HepG2 (cell line): ENCODE measurements at regions not wholly inside any gene's neighbourhood (a gene's known extent, or its start where the extent isn't known, plus 50 kb on each side); places are given as distances from the start of the nearest gene placed in this dataset.

Experiments used
- ATAC-seq: fragments of 200-7000 bp; cut with Tn5 transposase; 3 replicates; pipeline ENCODE4 v1.9.1; 2020; ENCODE audit warnings: mild to moderate bottlenecking, moderate library complexity
- BruUV-seq: library from RNA; stranded (reverse); fragments of 400-500 nt; replicated peaks from 2 replicates; lab custom pipeline; 2021; lab: Mats Ljungman, UMichigan
- CTCF ChIA-PET: fragments of 300-600 bp; formaldehyde crosslinking; extraction: SDS; loops from one replicate; lab custom pipeline; 2021; ENCODE audit warnings: low total read pairs, inconsistent platforms, low intra/inter-chr PET ratio; lab: Yijun Ruan, JAX
- POLR2A ChIA-PET: fragments of 350-600 bp; sonication (Branson Sonifier 250); formaldehyde crosslinking; loops from one replicate; lab custom pipeline; 2020; ENCODE audit warnings: antibody characterized with exemption, inconsistent platforms; lab: Yijun Ruan, JAX
- DNase-seq: peaks from one replicate; pipeline ENCODE4 v3.0.0-alpha.2; 2015; ENCODE audit warnings: low spot score
- FAIRE-seq: peaks from 3 replicates; lab custom pipeline; 2011; peaks lifted over from hg19 to GRCh38; lab: Jason Lieb, UNC
- H2AFZ ChIP-seq: one replicate; pipeline ENCODE4 v1.6.1; 2011; ENCODE audit warnings: low read length, inconsistent platforms
- H3K27ac ChIP-seq: fragments of 300-600 bp; 3 replicates; pipeline ENCODE4 v1.8.0; 2011; ENCODE audit warnings: mixed run types, mild to moderate bottlenecking, mixed read lengths, low read length, inconsistent platforms; ENCODE audit not compliant: insufficient read depth; ENCODE audit errors: extremely low read length
- H3K27me3 ChIP-seq, 2 experiments: fragments of 200-600 bp in 1 of 2; 2 replicates in 1 of 2; 3 replicates in 1 of 2; pipeline versions ENCODE4 v1.6.0 to v1.8.0; 2011; ENCODE audit warnings: low read length in 2 of 2, mild to moderate bottlenecking in 2 of 2, moderate library complexity in 2 of 2, inconsistent platforms in 1 of 2; ENCODE audit not compliant: insufficient read depth in 2 of 2, control insufficient read depth in 1 of 2
- H3K36me3 ChIP-seq, 2 experiments: fragments of 200-600 bp in 1 of 2; replicated peaks in 1 of 2; 2 replicates in 1 of 2; 3 replicates in 1 of 2; pipeline versions ENCODE4 v1.5.1 to v1.8.0; 2011; ENCODE audit warnings: low read length in 2 of 2, inconsistent platforms in 1 of 2; ENCODE audit not compliant: insufficient read depth in 2 of 2, control insufficient read depth in 1 of 2
- H3K4me1 ChIP-seq: 2 replicates; pipeline ENCODE4 v1.5.1; 2012; ENCODE audit warnings: low read length, inconsistent platforms; ENCODE audit not compliant: insufficient read depth
- H3K4me2 ChIP-seq: 2 replicates; pipeline ENCODE4 v1.6.0; 2011; ENCODE audit warnings: low read depth, low read length, inconsistent platforms
- H3K4me3 ChIP-seq, 3 experiments: fragments of 200-600 bp in 1 of 3; sonication (generic), shearing (Covaris generic) in 1 of 3; replicated peaks in 1 of 3; 2 replicates each; pipeline ENCODE4 v1.5.1; 2011 to 2016; ENCODE audit warnings: low read length in 3 of 3, inconsistent platforms in 2 of 3, low read depth in 2 of 3, mild to moderate bottlenecking in 2 of 3, control low read depth in 1 of 3, mixed read lengths in 1 of 3; ENCODE audit not compliant: insufficient read depth in 1 of 3
- H3K79me2 ChIP-seq: one replicate; pipeline ENCODE4 v1.6.1; 2011; ENCODE audit warnings: low read length, inconsistent platforms; ENCODE audit not compliant: insufficient read depth
- H3K9ac ChIP-seq: 2 replicates; pipeline ENCODE4 v1.6.0; 2011; ENCODE audit warnings: mild to moderate bottlenecking, low read depth, low read length, inconsistent platforms; ENCODE audit not compliant: insufficient read depth
- H3K9me3 ChIP-seq: 2 replicates; pipeline ENCODE4 v1.5.1; 2012; ENCODE audit warnings: mild to moderate bottlenecking, low read length
- H4K20me1 ChIP-seq: 2 replicates; pipeline ENCODE4 v1.6.0; 2011; ENCODE audit warnings: inconsistent platforms, mild to moderate bottlenecking, low read length, moderate library complexity; ENCODE audit not compliant: insufficient read depth
- ARID4A ChIP-seq: sonication (generic); formaldehyde crosslinking; IDR thresholded peaks from 2 replicates; pipeline ENCODE4 v1.5.0; 2020; ENCODE audit warnings: mild to moderate bottlenecking, missing genetic modification reagents, borderline replicate concordance
- ESRRA ChIP-seq: sonication (generic); formaldehyde crosslinking; IDR thresholded peaks from 2 replicates; pipeline ENCODE4 v1.5.1; 2020; ENCODE audit warnings: mild to moderate bottlenecking, low read depth, missing genetic modification reagents
- FOXA1 ChIP-seq, 2 experiments: fragments of 450-650 bp in 1 of 2; sonication (generic) in 1 of 2; formaldehyde crosslinking in 1 of 2; IDR thresholded peaks; 2 replicates each; pipeline versions ENCODE4 v1.4.0 to v1.6.1; 2016 to 2020; ENCODE audit warnings: missing genetic modification reagents in 1 of 2
- FUBP1 ChIP-seq: sonication (generic); formaldehyde crosslinking; IDR thresholded peaks from 2 replicates; pipeline ENCODE4 v1.5.1; 2020; ENCODE audit warnings: missing genetic modification reagents, mild to moderate bottlenecking, borderline replicate concordance
- HNRNPH1 ChIP-seq: fragments of 200-400 bp; formaldehyde crosslinking; optimal IDR thresholded peaks from 2 replicates; pipeline ENCODE3; 2017; ENCODE audit warnings: mild to moderate bottlenecking, low read depth, low read length
- IRX3 ChIP-seq: sonication (generic); formaldehyde crosslinking; IDR thresholded peaks from 2 replicates; pipeline ENCODE4 v1.8.1; 2023; ENCODE audit warnings: mild to moderate bottlenecking, low read depth, missing genetic modification reagents, borderline replicate concordance
- KAT7 ChIP-seq: IDR thresholded peaks from 2 replicates; pipeline ENCODE4 v1.6.1; 2018; ENCODE audit warnings: borderline replicate concordance, missing compliant biosample characterization
- MTF1 ChIP-seq: sonication (generic); formaldehyde crosslinking; IDR thresholded peaks from 2 replicates; pipeline ENCODE4 v1.5.0; 2020; ENCODE audit warnings: missing genetic modification reagents
- MYNN ChIP-seq: sonication (generic); formaldehyde crosslinking; IDR thresholded peaks from 2 replicates; pipeline ENCODE4 v1.4.0; 2020; ENCODE audit warnings: mild to moderate bottlenecking, low read depth, missing genetic modification reagents
- NCOA1 ChIP-seq: sonication (generic); formaldehyde crosslinking; IDR thresholded peaks from 2 replicates; pipeline ENCODE4 v1.9.0; 2021; ENCODE audit warnings: missing genetic modification reagents
- NONO ChIP-seq, 2 experiments: fragments of 450-650 bp in 1 of 2; sonication (generic) in 1 of 2; formaldehyde crosslinking in 1 of 2; IDR thresholded peaks in 1 of 2; conservative IDR thresholded peaks in 1 of 2; 2 replicates each; pipeline versions ENCODE4 v1.6.1 to v1.8.0; 2017 to 2022; ENCODE audit warnings: mild to moderate bottlenecking in 1 of 2, missing genetic modification reagents in 1 of 2, moderate library complexity in 1 of 2
- NPAS2 ChIP-seq: sonication (generic); formaldehyde crosslinking; IDR thresholded peaks from 2 replicates; pipeline ENCODE4 v1.8.0; 2022; ENCODE audit warnings: mild to moderate bottlenecking, missing genetic modification reagents, borderline replicate concordance
- PHF8 ChIP-seq: sonication (generic); formaldehyde crosslinking; IDR thresholded peaks from 2 replicates; pipeline ENCODE4 v1.5.0; 2020; ENCODE audit warnings: missing genetic modification reagents
- POLR2AphosphoS5 ChIP-seq: IDR thresholded peaks from 2 replicates; pipeline ENCODE4 v1.6.1; 2012; ENCODE audit warnings: low read depth, low read length
- STAG1 ChIP-seq: sonication (generic); formaldehyde crosslinking; IDR thresholded peaks from 2 replicates; pipeline ENCODE4 v1.4.0; 2020; ENCODE audit warnings: missing genetic modification reagents
- TOE1 ChIP-seq: sonication (generic); formaldehyde crosslinking; IDR thresholded peaks from 2 replicates; pipeline ENCODE4 v1.4.0; 2020; ENCODE audit warnings: mild to moderate bottlenecking, missing genetic modification reagents
- ZKSCAN1 ChIP-seq: fragments of 150-350 bp; IDR thresholded peaks from 2 replicates; pipeline ENCODE4 v1.6.1; 2014; ENCODE audit warnings: low read length
- ZNF180 ChIP-seq: sonication (generic); formaldehyde crosslinking; IDR thresholded peaks from 2 replicates; pipeline ENCODE4 v1.4.0; 2020; ENCODE audit warnings: low read depth, missing genetic modification reagents, borderline replicate concordance
- ZNF367 ChIP-seq: sonication (generic); formaldehyde crosslinking; IDR thresholded peaks from 2 replicates; pipeline ENCODE4 v1.4.0; 2020; ENCODE audit warnings: missing genetic modification reagents, borderline replicate concordance
- ZNF484 ChIP-seq: sonication (generic); formaldehyde crosslinking; IDR thresholded peaks from 2 replicates; pipeline ENCODE4 v1.5.1; 2020; ENCODE audit warnings: mild to moderate bottlenecking, low read depth, missing genetic modification reagents, borderline replicate concordance
- ZSCAN31 ChIP-seq: sonication (generic); formaldehyde crosslinking; IDR thresholded peaks from 2 replicates; pipeline ENCODE4 v1.5.0; 2020; ENCODE audit warnings: low read depth, mild to moderate bottlenecking, missing genetic modification reagents
- WGBS: methylation state at CpG from one replicate; pipeline ENCODE4 v1.1.6; 2017; ENCODE audit warnings: low lambda C conversion rate; 5-methylcytosine and 5-hydroxymethylcytosine counted together
- in situ Hi-C: cut with HindIII; loops from 2 replicates; pipeline ENCODE4 v1.10.0; 2017; ENCODE audit warnings: low pct_unique_long_range_greater_than_20kb; ENCODE audit not compliant: extremely low pct_ligation_motif_present
- intact Hi-C: fragments of 100-400 bp; cut with micrococcal nuclease; formaldehyde crosslinking; loops from one replicate; pipeline ENCODE4 v1.10.0; 2022; ENCODE audit not compliant: unreplicated experiment

GRCh38 chr1:78247079-78247478 lies 201.3 kb downstream of the GIPC2 start (continued):
- no peak for TF ChIP-seq FUBP1 (CRISPR knock-in tag)
- no peak for TF ChIP-seq ZNF484 (CRISPR knock-in tag)
- no peak for TF ChIP-seq POLR2AphosphoS5
- no peak for TF ChIP-seq NONO (IDR thresholded peaks at IDR 0.05)
- TF ChIP-seq NONO (CRISPR knock-in tag; conservative IDR thresholded peaks at IDR 0.05), result no peak
- no peak for TF ChIP-seq STAG1
- TF ChIP-seq IRX3, result no peak

- no peak for FAIRE-seq
- intact Hi-C loops, result no loop called here
- in situ Hi-C loops, result no loop called here
- Histone ChIP-seq H3K4me1 (no peaks in the 10 kb centered on the region), H3K4me2 (no peak overlapping the region), H3K27ac (no peak overlapping the region), H4K20me1 (no peaks in the 10 kb centered on the region), H3K4me3 (no peak overlapping the region), H2AFZ (no peak overlapping the region), H3K79me2 (no peaks in the 10 kb centered on the region), H3K9me3 (no peaks in the 10 kb centered on the region), H3K27me3 (no peaks in the 10 kb centered on the region), H3K9ac (no peak overlapping the region), H3K36me3 (no peaks in the 10 kb centered on the region)
- POLR2A ChIA-PET, result no interaction called here
- CTCF ChIA-PET, result no interaction called here
- 27% methylated on average over 4 of the region's 4 CpGs for whole genome bisulfite sequencing
- BruUV-seq, result no TSS peak
- DNase-seq, result no peak
- no peak for ATAC-seq
- TF ChIP-seq ARID4A (no peak), MTF1 (CRISPR knock-in tag) (no peak), NCOA1 (CRISPR knock-in tag) (no peak), NPAS2 (CRISPR knock-in tag) (no peak), ESRRA (no peak), KAT7 (CRISPR knock-in tag) (no peak), FOXA1 (IDR thresholded peaks at IDR 0.05) (no peak), FOXA1 (CRISPR knock-in tag; IDR thresholded peaks at IDR 0.05) (no peak), ZNF180 (CRISPR knock-in tag) (no peak), MYNN (CRISPR knock-in tag) (no peak), ZNF367 (CRISPR knock-in tag) (no peak), HNRNPH1 (no peak), TOE1 (no peak), ZKSCAN1 (no peak), PHF8 (CRISPR knock-in tag) (no peak), ZSCAN31 (CRISPR knock-in tag) (no peak)
These were observed 204.4 kb downstream of the GIPC2 start for GRCh38 chr1:78250201-78250600.
